Nucleus accumbens (tissue), 56 donors: ENCODE measurements at regions not wholly inside any gene's neighbourhood (a gene's known extent, or its start where the extent isn't known, plus 50 kb on each side); places are given as distances from the start of the nearest gene placed in this dataset.
"Not testable (repeated sequence)": the region's sequence is repeated elsewhere in the genome, so short reads cannot be mapped to it uniquely, and the experiment has no call there.

Experiments used
- DNase-seq, 56 donors: peaks; one replicate each; lab custom pipeline; 2025; lab: John Stamatoyannopoulos, UW

DNA sequence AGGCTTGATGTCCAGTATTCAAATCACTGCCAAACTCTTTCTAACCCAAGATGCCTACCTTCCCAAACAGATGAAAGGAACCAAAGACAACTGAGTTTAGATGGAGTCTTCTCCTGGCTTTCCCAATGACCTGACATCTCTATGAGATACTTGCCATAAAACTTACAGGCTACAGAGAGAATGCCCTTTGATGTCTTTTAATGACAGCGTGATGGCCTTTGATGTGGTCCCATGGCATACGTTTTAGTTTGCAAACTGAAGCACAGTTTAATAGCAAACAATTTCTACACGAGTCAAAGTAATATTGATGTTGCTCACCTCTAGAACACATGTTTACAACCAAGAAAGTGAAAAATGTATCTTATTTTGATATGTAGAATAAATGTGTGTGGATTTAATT is 73.2 kb downstream of the ZIC4 start:
- DNase-seq = no peak

GRCh38 chr3:147328711-147329110 is 77.6 kb downstream of the ZIC4 start:
- DNase-seq = no peak

DNA sequence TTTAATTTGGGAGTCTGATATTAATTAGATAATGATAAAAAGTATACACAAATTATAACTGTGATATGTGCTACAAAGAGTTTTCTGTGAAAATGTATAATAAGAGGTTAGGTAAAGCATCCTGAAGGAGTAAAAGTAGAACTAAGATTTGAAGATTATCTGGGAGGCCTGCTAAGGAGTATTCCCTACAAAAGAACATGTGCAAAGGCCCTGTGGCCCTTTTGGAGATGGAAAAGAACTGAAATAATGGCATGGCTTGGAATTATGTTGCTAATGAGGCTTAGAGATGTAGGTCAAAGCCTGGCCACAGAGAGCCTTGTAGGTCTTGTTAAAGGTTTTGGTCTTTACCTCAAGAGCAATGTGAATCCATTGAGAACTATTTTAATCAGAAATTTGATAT is 82.0 kb downstream of the ZIC4 start:
- no peak for DNase-seq

DNA sequence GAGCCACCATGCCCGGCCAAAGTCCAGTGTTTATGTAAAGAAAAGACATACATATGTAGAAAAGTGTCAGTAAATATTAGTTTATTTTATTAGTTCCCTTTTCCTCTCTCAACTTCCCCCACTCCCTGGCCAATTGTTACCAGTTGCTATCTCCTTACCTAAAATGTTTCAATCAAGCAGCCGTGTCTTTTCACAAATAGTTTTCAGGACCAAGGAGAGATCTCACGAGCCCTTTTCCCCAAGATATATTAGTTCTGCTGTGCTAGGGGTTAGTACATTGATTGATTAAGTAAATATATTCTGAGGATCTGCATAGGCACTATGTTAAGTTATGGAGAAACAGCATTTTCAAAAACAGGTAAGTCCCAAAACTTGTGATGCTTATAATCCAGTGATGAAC is 87.4 kb downstream of the ZIC4 start:
- no peak for DNase-seq

DNA sequence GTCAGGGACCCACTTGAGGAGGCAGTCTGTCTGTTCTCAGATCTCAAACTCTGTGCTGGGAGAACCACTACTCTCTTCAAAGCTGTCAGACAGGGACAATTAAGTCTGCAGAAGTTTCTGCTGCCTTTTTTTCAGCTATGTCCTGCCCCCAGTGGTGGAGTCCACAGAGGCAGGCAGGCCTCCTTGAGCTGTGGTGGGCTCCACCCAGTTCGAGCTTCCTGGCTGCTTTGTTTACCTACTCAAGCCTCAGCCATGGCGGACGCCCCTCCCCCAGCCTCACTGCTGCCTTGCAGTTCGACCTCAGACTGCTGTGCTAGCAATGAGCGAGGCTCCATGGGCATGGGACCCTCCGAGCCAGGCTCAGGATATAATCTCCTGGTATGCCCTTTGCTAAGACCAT is 89.3 kb downstream of the ZIC4 start:
- not testable (repeated sequence) for DNase-seq

GRCh38 chr3:147313513-147313912 is 92.8 kb downstream of the ZIC4 start:
- DNase-seq = no peak

GRCh38 chr3:147312786-147313280 is 93.5 kb downstream of the ZIC4 start:
- no peak for DNase-seq

DNA sequence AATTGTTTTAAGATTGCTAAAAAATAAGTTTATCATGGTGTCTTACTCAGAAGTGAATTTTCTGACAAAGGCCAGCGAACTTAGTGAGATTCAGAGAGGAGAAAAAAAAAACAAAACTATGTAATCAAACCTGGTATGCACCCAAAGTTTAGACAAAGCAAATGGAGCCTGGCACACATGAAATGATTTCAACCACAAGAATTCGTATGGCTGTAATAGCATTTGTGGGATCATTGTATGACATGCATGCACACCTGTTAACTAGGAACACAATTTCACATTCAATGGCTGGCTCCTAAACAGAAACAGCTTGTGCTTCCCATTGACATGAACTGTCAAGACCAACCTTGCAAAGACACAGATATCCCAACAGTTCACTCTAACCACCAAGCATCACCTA is 94.6 kb downstream of the ZIC4 start:
- no peak for DNase-seq

DNA sequence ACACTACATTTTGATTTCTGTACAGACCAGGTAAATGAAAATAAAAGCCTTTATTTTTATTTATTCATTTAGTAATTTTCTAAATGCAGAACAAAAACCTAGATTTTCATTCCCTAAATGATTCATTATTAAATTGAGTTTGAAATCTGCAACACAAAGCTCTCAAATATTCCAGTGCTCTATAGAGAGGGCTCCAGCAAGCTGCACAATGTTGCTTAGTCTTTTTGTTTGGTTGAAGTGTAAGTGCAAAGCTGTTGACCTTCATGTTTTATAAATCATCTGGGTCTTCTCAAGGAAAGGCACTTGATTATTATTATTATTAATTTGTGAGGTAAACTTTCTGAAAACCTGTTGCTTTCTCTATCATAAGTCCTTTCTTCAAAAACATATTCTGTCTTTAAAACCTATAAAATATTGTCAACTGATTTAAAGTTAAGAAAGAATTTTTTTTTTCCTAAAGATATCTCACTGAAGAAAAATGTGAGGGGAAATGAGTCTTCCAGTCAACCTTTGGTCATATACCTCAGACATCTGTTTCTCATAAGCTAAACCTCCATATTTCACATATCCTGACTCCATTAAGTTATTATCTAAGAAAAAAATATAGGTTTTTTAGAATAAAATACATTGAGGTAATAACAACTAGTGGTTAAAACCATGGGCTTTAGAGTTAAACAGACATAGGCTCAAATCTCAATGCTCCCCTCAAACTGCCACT is 100.7 kb downstream of the ZIC4 start:
- no peak for DNase-seq

- no peak for DNase-seq
Measured at GRCh38 chr3:147304756-147305155, 101.6 kb downstream of the ZIC4 start.

DNA sequence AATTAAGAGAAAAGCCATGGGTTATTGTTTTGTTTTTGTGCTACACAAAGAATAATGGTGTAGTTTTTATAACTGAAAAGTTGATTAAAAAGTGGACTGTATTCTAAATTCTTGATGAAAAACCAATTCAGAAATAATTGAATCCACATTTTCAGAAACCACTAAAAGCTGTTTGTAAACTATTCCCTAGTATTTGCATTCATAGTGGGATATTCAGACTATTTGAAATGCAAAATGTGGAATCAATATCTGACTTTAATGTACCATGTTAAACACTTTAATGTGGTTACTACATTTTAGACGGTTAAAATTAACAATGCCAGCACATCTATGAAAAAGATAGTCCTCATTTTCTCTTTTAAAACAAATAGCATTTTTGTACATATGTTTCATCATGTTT is 104.6 kb downstream of the ZIC4 start:
- no peak for DNase-seq

- no peak for DNase-seq
Measured at GRCh38 chr3:147299656-147300055, 106.7 kb downstream of the ZIC4 start.

GRCh38 chr3:147298511-147298982 is 107.8 kb downstream of the ZIC4 start:
- DNase-seq = no peak

- DNase-seq = no peak
Measured at GRCh38 chr3:147297761-147298350, 108.5 kb downstream of the ZIC4 start.

DNA sequence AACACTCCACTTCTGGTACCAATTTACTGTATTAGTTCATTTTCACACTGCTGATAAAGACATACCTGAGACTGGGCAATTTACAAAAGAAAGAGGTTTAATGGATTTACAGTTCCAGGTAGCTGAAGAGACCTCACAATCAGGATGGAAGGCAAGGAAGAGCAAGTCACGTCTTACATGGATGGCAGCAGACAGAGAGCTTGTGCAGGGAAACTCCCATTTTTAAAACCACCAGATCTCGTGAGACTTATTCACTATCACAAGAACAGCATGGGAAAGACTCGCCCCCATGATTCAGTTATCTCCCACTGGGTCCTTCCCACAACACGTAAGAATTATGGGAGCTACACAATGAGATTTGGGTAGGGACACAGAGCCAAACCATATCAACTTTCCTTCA is 119.0 kb downstream of the ZIC4 start:
- not testable (repeated sequence) for DNase-seq

DNA sequence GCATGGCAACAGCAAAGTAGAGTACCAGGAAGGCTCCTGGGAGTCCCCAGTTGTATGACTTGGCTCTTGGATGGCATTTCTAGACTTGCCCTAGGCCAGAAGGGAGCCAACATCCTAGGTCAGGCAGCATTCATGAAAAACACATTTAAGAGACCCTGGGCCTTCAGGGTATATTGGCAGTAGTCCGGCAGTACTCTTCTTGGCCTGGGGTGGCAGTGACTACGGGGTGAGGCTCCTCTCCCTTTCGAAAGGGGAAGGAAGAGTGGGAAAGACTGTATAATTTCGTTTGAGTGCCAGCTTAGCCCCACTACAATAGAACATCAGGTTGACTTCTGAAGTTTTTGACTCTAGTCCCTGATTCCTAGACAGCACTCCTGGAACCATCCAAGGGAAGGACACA is 136.4 kb downstream of the ZIC4 start:
- DNase-seq = no peak

- DNase-seq = no peak
Measured at GRCh38 chr3:147267434-147267833, 138.9 kb downstream of the ZIC4 start.

GRCh38 chr3:147257944-147258343 is 148.4 kb downstream of the ZIC4 start:
- DNase-seq = no peak

- DNase-seq = no peak
Measured at GRCh38 chr3:147256739-147257138, 149.6 kb downstream of the ZIC4 start.

GRCh38 chr3:147246906-147247305 is 159.4 kb downstream of the ZIC4 start:
- no peak for DNase-seq

DNA sequence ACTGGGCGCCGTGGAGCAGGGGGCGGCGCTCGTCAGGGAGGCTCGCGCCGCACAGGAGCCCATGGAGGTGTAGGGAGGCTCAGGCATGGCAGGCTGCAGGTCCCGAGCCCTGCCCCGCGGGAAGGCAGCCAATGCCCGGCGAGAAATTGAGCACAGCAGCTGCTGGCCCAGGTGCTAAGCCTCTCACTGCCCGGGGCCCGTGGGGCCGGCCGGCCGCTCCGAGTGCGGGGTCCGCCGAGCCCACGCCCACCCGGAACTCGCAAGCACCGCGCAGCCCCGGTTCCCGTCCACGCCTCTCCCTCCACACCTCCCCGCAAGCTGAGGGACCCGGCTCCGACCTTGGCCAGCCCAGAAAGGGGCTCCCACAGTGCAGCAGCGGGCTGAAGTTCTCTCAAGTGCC is 160.7 kb downstream of the ZIC4 start:
- DNase-seq = not testable (repeated sequence)

GRCh38 chr3:147245022-147245421 is 161.3 kb downstream of the ZIC4 start:
- DNase-seq = not testable (repeated sequence)
